ENCODE measurements at regions not wholly inside any gene's neighbourhood (a gene's known extent, or its start where the extent isn't known, plus 50 kb on each side); places are given as distances from the start of the nearest gene placed in this dataset.
"Not testable (repeated sequence)": the region's sequence is repeated elsewhere in the genome, so short reads cannot be mapped to it uniquely, and the experiment has no call there.

DNA sequence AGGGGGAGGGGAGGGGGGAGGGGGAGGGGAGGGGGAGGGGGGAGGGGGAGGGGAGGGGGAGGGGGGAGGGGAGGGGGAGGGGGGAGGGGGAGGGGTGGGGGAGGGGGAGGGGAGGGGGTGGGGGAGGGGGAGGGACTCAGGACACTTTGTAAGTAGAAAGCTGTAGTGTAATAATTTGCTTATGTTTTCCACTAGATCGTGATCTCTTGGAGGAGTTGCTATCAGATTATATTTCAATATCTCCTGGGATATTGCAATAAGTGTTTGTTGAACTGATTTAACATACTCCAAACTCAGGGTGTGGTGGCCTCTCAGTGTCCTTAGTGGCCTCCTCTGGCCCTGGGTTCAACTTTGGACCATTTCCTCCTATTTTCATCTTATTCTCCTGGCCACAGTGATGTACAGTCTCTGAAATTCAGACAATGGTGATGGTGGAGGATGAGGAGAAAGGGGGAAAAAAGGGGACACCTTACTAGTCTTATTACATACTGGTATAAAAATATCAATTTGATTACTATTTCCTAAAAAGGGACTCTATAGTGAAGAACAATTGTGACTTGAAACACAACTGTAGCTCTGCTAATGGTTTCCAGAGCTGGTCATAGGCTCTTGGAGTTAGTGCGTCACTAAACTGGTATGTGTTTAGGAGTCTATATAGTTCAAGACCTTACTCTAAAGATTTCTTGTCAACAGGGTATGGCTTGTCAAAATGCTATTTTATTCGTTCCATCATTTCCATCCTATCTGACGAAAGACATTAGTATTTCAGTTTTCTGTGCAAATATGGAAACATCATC is 89.6 kb downstream of the DDX1 start:
- no peak for DNase-seq (ENCODE audit: low spot score)

DNA sequence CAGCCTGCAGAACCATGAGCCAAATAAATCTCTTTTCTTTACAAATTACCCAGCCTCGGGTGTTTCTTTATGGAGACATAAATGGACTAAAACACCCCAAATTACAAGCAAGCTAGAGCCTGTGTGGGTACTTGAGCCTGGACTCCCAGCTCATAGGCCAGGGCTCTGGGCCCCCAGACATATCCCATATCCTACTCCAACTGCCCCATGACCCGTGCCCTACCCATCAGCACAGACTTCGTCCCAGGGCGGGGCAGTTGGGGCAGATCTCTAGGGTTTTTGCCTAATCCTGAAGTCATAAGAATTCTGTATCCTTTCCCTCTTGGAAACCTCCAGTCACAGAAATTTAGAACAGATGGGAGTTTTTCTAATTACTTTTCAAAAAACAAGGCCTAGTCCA is 90.7 kb downstream of the DDX1 start:
- DNase-seq (ENCODE audit: low spot score): no peak

DNA sequence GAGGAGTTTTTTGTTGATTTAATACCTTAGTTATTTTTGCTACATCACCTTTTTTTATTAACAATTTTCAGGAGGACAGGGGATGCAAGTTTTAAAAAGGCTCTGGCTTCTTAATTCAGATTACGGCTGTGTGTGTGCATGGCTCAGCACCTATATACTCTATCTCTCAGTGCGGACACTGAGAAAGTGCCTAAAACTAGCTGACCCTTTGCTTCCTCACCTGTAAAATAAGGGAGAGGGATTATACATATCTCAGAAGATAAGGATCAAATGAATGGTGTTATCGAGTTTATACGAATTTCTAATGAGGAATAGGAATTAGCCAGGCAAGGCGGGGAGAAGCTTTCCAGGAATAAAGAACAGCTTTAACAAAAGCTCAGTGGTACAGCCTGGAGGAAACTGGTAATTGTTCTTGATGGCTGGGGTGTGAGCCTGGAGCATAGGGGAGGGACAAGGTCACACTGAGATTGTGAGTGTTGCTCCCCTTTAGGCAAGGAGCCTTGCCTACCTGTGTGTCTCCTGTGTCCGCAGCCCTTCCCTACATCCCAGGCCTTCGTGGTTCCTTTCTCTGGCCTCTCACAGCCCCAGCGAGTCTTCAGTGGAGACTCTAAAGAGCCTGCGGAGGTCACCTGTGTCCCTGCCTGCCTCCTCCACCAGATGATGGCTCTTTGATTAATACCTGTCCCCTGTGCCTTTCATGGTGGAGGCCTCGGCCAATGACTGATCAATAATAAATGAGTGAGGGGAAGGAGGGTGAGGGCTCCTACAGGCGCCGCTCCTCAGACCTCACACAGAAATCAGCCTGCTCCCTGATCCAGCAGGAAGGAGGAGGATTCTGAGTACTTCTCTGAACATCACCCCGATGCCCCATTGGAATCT is 92.7 kb downstream of the DDX1 start:
- no peak for DNase-seq (ENCODE audit: low spot score)

DNA sequence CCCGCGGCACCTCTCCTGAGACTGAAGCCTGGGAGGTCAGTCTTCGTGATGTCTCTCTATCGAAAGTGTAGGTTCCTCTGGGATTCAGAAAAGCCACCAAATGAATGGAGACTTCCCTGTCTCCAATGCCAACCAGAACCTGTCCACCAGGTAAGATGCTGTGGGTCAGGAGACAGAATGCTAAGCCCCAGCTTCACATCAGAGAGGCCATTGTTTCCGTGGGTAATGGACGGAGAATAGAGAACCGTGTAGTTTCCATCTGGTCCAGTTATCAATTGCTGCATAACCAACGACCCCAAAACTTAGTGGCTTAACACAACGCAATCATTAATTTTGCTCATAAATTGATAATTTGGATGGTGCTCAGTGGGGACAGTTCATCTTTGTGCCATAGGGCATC is 93.5 kb downstream of the DDX1 start:
- DNase-seq (ENCODE audit: low spot score): no peak

DNA sequence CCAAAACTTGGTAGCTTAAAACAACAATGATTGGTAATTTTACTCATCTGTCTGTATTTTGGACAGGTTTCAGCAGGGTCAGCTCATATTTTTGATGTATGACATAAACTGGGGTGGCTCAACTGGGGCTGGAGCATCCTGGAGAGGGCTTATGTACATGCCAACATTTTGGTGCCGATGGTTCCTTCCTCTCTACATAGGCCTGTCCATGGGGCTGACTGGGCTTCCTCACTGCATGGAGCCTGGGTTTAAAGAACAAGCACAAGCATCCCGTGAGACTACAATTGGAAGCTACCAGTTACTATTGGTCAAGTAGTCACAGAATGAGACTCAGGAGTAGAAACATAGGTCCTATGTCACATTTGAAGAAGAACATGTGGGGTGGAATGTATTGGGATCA is 95.0 kb downstream of the DDX1 start:
- DNase-seq (ENCODE audit: low spot score): no peak

DNA sequence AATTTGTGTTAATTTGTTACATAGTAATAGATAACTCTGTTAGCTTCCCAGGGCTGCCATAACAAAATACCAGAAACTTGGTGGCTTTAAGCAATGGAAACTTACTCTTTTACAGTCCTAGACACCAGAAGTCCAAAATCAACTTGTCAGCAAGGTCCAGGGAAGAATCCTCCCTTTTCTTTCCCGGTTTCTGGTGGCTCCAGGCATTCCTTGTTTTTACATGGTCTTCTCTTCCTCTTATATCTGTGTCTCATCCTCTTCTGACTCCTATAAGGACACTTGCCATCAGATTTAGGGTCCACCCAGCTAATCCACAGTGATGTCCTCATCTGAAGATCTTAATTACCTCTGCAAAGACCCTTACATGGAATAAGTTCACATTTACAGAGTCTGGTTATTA is 95.6 kb downstream of the DDX1 start:
- DNase-seq (ENCODE audit: low spot score): no peak

DNA sequence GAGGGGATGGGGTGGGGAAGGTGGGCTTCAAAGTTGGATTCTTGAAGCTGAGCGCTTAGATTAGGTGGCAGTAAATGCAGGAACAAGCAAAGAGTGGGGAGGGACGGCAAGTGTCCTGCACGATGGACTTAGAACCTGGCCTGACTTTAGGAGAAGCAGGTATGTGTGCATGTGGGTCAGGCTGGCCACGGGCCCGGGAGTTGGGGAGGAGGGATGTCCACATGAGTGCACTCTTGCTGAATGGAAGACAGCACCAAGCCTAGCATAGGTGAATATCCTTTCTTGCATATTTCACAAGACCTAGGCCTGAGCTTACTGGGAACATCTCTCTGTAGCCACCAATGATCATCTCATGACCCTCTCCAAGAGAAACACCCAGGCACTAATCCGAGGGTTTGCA is 96.1 kb downstream of the DDX1 start:
- DNase-seq (ENCODE audit: low spot score): no peak

DNA sequence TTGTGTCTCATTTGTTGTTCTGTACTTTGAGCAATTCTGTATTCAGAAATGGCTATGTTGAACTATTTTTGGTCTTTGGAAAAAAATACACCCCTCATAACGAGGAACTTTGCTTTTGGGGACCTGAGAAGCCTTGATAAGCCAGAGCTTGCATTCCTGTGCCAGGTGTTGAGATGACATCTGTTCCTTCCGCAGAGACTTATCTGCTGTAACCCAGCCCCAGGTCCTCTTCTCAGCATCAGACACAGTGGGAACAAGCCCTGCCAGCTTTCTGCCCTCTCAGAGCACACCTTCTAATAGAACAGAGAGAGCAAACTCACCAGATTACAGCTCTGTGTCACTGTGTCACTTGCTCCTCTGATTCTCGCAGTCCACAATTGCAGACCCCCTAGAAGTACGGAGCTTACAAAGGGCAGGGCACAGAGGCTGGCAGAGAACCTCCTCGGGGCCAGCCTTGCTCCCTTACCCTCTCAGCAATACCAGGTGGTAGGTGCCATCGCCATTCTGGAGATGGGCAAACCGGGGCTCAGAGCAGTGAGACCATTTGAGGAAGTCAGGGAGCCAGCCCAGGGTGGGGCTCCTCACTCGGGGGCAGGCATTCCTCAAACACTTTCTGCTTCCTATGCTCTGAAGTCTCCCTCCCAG is 97.4 kb downstream of the DDX1 start:
- no peak for DNase-seq (ENCODE audit: low spot score)

DNA sequence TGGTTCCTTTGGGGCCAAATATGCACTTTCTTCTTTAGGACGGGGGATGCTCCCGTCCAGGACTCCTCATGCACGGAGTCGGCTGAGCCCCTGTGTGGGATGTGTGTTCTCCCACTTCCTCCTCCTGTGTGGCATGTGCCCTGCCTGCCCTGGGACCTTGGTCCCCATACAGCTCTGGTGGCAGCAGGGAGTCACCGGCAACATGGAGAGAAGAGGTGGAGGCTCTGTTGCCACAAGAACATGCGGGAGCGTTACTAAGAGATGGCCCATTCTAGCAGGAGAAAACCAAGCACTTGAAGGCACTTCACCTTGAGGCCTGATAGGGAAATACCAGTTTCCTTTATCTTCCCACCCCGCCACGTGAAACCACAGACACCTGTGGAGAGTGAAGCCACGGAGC is 98.0 kb downstream of the DDX1 start:
- no peak for DNase-seq (ENCODE audit: low spot score)

DNA sequence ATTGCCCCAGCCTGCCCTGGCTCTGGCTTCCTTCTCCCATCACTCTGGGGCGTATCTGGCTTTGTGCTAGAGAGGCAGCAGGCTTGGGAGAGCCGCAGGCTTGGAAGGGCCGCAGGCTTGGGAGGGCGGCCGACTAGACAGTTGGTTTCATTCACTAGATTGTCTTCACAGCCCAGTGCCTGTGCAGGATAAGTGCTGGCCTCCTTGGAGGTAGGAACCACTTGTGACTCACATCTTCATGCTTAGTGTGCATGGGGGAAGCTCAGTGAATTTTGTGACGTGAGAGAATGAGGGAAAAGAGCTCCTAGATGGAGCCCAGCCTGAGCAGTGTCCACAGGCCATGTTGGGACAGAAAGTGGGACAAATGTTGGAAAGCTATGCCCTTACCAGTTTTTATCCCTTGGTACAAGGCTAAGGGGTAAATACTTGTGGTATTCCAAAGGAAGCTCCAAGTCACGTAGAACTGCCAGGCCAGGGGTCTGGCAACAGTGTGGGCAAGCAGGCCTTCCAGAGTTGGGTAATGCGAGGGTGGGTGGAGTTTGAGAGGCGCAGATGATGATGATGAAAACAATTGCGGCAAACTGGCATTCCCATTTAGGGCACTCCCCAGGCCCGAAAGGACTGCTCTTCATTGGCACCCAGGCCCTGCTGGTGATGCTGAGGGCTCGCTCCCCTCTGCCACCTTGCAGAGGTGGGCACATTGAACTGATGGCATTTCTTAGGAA is 100.1 kb downstream of the DDX1 start:
- no peak for DNase-seq (ENCODE audit: low spot score)

DNA sequence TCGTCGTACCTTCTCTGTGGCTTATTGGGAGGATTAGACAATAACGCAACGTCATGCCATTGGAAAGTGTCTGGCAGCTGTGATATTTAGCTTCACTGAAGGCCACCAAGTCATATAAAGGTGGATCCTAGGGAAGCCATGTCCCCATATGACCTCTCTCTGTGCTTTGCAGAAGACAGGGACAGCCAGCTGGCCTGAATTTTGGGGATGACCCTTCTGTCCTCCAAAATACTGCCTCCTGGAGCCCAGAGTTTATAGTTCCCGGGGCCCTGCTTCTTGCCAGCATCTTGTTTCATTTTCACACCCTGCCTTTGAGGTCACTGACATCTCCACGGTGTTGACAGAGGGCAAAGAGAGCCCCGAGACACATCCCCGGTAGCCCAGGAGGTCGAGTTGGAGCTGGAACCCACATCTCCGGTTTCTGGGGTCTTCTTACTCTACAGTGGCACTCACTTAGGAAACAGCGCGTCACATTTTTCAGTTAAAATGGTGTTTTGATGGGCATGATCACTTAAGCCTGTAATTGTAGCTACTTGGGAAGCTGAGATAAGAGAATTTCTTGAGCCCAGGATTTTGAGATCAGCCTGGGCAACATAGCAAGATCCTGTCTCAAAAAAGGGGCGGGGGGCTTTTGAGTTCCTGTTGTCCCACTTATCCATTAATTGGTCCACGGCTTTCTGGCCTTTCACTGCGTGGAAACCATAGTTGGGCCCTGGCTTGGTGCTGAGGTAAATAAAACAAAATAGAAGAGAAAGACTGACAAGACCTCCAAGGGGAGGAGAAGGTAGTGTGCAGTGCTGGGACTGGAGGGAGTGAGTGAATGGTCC is 101.1 kb downstream of the DDX1 start:
- DNase-seq (ENCODE audit: low spot score): no peak

DNA sequence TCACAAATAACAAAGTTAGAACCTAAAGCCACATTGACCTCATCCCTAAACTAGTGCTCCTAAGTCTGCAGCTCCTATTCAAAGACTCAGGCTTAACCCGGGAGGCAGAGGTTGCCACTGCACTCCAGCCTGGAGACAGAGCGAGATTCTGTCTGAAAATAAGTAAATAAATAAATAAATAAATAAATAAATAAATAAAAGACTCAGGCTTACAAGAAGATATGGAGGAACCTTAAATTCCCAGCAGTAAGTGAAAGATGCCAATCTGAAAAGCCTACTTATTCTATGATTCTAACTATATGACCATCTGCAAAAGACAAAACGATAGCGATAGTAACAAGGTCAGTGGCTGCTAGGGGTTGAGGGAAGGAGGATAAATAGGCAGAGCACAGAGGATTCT is 101.7 kb downstream of the DDX1 start:
- no peak for DNase-seq (ENCODE audit: low spot score)

DNA sequence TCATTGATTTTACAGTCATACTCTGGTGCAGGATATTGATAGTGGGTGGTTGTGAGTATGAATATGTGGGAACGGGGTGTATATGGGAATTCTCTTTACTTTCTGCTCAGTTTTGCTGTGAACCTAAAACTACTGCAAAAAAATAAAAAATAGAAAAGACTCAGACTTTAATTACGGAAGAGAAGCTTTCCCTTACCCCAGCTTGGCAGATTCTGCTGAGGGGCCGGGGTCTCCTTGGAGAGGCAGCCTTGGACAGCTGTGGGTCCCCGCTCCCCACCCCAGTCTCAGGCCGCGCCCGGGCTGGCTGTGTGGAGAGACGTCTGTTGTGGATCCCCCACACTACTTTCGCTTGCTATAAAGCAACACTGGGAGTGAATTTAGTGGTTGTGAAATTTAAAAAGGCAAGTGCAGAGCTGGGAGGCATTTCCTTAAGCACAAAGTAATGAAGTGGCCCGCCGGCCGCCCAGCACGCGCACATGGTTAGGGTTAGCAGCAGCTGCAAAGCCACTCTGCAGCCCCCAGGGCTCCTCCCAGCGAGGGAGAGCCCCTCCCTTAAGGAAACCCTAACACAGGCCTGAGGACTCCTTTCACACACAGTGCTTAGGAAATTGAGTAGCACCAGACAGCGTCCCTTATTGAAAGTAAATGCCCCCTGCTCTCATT is 102.4 kb downstream of the DDX1 start:
- no peak for DNase-seq (ENCODE audit: low spot score)

DNA sequence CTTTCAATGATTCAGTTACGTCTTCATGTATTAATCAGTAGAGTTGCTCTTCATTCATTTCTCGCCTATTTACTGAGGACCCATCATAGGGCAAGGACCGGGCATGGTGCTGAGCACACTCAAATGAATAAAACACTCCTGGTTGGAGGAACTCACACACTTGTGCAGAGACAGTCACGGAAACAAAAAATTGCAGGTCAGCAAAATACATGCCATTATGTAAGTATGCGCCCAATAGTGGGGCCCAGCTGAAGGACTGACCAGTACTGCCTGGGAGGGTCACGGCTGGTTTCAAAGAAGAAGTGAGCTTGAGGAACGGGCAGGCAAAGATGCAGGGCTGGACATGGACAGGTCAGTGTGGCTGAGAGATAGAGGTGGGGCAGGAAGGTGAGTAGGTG is 102.9 kb downstream of the DDX1 start:
- DNase-seq (ENCODE audit: low spot score): no peak

DNA sequence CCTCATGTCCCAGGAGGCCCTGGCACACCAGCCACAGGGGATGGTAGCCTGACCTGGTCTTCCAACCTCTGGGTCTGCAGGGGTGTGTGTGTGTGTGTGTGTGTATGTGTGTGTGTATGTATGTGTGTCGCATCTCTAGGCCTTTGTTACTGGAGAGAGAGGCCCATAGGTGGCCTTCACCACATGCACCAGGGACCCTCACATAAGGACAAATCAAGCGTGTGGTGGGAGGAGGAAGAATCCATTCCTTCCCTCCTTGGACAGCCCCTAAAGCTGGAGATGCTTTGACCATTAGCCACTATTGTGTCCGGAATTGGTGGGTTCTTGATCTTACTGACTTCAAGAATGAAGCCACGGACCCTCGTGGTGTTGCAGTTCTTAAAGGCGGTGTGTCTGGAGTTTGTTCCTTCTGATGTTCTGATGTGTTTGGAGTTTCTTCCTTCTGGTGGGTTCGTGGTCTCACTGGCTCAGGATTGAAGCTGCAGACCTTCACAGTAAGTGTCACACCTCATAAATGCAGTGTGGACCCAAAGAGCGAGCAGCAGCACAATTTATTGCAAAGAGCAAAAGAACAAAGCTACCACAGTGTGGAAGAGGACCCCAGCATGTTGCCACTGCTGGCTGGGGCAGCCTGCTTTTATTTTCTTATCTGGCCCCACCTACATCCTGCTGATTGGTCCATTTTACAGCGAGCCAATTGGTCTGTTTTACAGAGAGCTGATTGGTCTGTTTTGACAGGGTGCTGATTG is 104.1 kb downstream of the DDX1 start:
- DNase-seq (ENCODE audit: low spot score): no peak

DNA sequence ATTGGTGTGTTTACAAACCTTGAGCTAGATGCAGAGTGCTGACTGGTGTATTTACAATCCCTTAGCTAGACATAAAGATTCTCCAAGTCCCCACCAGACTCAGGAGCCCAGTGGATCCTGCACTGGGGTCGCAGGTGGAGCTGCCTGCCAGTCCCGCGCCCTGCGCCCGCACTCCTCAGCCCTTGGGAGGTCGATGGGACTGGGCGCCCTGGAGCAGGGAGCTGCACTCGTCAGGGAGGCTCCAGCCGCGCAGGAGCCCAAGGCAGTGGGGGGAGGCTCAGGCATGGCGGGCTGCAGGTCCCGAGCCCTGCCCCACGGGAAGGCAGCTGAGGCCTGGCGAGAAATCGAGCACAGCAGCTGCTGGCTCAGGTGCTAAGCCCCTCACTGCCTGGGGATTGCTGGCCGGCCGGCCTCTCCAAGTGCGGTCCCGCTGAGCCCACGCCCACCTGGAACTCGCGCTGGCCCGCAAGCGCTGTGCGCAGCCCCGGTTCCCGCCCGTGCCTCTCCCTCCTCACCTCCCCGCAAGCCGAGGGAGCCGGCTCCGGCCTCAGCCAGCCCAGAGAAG is 105.0 kb downstream of the DDX1 start:
- DNase-seq (ENCODE audit: low spot score): not testable (repeated sequence)

DNA sequence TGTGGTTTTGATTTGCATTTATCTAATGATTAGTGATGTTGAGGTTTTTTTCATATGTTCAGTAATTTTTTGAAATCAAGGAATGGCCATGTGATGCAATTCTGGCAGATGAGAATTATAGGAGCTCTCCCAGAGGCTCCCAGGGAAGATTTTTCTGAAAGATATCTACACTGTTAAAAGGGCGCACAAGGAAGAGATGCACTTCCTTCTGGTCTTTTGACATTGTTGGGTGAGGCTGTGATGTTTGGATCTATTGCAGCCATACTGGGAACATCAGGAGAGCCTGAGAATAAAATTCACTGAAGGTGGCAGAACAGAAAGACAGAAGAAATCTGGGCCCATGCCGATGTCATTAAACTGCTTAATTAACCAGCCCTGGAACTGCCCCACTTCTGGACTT is 108.5 kb downstream of the DDX1 start:
- DNase-seq (ENCODE audit: low spot score): no peak

DNA sequence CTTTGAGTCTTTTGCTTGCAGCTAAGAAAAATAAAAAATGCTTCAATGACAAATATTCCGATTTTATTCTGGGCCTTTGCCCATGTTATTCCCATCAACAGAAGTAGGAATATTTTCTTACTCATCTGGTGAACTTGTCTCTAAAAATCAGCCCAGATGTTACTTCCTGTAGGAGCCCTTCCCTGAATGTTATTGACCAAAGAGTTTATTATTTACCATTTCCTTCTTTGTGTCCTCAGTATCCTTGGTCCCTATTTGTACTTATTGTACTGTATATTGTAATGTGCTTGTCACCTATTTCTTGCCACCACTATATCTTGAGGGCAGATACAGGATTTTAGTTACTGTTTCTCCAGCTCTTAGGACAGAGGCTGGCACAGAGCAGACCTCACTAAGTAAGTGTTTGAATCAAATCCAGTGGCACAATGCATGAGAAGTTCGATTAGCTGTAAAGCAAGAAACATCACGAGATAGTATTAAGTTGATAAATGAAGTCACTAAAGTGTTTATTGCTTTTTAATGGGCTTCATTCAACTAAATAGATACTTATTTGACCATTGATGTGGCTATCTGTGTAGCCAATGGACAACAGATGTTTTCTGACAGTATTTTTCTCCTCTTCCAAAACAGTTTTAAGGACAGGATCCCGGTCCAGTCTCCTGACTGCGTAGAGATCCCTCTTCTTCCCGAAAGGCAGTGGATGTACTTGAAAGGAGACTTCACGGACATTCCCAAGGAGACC is 109.1 kb downstream of the DDX1 start:
- no peak for DNase-seq (ENCODE audit: low spot score)

DNA sequence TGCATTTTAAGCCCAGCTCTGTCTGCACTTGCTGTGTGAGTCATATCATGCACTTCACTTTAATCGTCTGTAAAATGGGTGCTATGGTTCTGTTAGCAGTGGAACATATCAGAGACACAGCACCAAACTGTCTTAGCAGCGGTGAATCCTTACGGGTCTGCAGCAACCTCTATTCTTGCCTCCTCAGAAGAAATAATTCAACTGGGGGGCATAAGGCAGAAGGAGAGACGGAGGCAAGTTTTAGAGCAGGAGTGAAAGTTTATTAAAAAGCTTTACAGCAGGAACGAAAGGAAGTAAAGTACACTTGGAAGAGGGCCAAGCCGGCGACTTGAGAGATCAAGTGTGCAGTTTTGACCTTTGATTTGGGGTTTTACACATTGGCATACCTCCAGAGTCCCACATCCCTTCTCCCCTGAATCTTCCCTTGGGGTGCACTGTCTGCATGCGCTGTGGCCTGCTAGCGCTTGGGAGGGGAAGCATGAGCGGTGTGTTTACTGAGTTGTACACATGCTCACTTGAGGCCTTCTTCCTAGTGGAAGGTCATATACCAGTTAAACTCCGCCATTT is 109.8 kb downstream of the DDX1 start:
- no peak for DNase-seq (ENCODE audit: low spot score)

Data from iPS-NIHi11 (cell line).